Testis (tissue), 2 donors: ENCODE measurements at regions not wholly inside any gene's neighbourhood (a gene's known extent, or its start where the extent isn't known, plus 50 kb on each side); places are given as distances from the start of the nearest gene placed in this dataset.

ENCODE experiments used
- CTCF ChIP-seq, 3 experiments: fragments of 450-650 bp in 2 of 3; fragments of 200-600 bp in 1 of 3; sonication (generic) in 1 of 3; IDR thresholded peaks; one replicate each; pipeline ENCODE4 v1.5.1; 2016 to 2019; ENCODE audit warnings: antibody characterized with exemption in 3 of 3, mild to moderate bottlenecking in 2 of 3, moderate library complexity in 1 of 3
- POLR2A ChIP-seq: fragments of 450-650 bp; IDR thresholded peaks from one replicate; pipeline ENCODE4 v1.6.1; 2017; ENCODE audit warnings: antibody characterized with exemption, mild to moderate bottlenecking, moderate library complexity

GRCh38 chr11:95524314-95525036, 265.1 kb downstream of the FAM76B start:
- TF ChIP-seq POLR2A: no peak
- TF ChIP-seq CTCF (IDR thresholded peaks at IDR 0.05): no peak
